ENCODE measurements at regions not wholly inside any gene's neighbourhood (a gene's known extent, or its start where the extent isn't known, plus 50 kb on each side); places are given as distances from the start of the nearest gene placed in this dataset.
"Not testable (repeated sequence)": the region's sequence is repeated elsewhere in the genome, so short reads cannot be mapped to it uniquely, and the experiment has no call there.

DNA sequence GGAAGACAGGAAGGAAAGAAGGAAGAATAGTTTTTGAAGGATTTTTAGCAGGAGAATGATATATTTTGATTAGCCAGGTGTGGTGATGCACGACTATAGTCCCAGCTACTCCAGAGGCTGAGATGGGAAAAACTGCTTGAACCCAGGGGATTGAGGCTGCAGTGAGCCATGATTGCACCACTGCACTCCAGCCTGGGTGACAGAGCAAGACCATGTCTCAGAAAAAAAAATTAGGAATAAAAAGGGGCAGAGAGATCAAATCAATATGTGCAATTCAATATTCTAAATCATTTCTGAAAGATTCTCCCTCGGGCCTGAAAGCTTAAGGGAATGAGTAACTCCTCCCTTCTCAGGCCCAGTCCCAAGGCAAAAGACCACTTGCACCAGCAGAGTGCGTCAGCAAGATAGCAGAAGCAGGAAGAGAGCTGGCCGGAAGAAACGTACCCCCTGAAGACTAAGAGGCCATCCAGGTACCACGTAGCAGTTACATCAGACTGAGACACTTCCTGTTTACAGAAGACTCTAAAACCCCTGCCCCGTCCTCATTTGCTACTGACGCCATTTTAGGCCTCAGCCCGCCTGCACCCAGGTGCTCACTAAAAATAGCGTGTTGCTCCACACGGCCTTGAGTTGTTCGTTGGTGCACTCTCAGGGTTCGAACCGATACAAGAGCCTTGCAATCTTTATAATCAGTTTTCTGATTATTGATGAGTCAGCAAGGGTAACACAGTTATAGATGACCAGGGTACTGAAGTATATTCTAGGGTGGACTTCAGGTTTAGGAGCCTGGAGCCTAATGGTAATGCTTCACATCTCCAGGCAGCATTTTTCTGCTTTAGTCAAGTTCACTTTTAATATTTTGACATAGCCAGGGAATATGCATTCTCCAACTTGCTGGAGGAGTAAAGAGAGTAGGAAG lies 57.7 kb upstream of the CSRP2 start:
- no peaks in the 10 kb centered on the region for H4K20me1 ChIP-seq (ENCODE audit: insufficient read depth, low read length)
- H3K14ac ChIP-seq (replicated peaks; ENCODE audit: low read depth, low read length): no peak overlapping the region
- no peak overlapping the region for H2BK20ac ChIP-seq (ENCODE audit: low read depth, low read length)
- POLR2A ChIA-PET (ENCODE audit: unreplicated experiment): no interaction called here
- H3K9me3 ChIP-seq (ENCODE audit: control insufficient read depth, insufficient read depth, low read length): no peaks in the 10 kb centered on the region
- in situ Hi-C loops (cut with MboI; ENCODE audit: low sequenced_read_pairs): no loop called here
- intact Hi-C loops (cut with micrococcal nuclease): no loop called here
- no peak overlapping the region for H4K91ac ChIP-seq (ENCODE audit: insufficient read depth, low read depth, low read length)
- dilution Hi-C loops (cut with HindIII; ENCODE audit: low sequenced_read_pairs, unreplicated experiment): no loop called here
- no peak overlapping the region for H3K56ac ChIP-seq (ENCODE audit: extremely low read depth, insufficient read depth, low read length)
- no peak overlapping the region; the same call in 2 of the 3 replicates for H2BK15ac ChIP-seq (ENCODE audit: low read depth, low read length)
- 0 out of 2 replicates have a peak overlapping the region, but pooled peaks have one; percentile 13 for H3K4ac ChIP-seq (ENCODE audit: low read depth, low read length)
- no peak overlapping the region for H2AFZ ChIP-seq (replicated peaks; ENCODE audit: low read length, poor library complexity)
- H3K4me3 ChIP-seq (ENCODE audit: insufficient read depth, low read depth, low read length): no peak overlapping the region
- no peak overlapping the region for H2BK120ac ChIP-seq (ENCODE audit: low read depth, low read length)
- no peaks in the 10 kb centered on the region for H3K27me3 ChIP-seq (ENCODE audit: control insufficient read depth, insufficient read depth, low read length)
- CTCF ChIA-PET: interaction anchor here (0.6 kb wide), 1 partner anchor 21 kb away, joined by 4 read pairs; no protein-coding TSS in a partner anchor
- no peak for DNase-seq
- no TSS peak for BruUV-seq (replicated peaks)
- no peak for TF ChIP-seq POLR2A (IDR thresholded peaks at IDR 0.05; ENCODE audit: low read depth, low read length)
- TF ChIP-seq MAFK (IDR thresholded peaks at IDR 0.05; ENCODE audit: low read depth, low read length): peak; percentile 94
- H3K27ac ChIP-seq (ENCODE audit: insufficient read depth, low read length): no peak overlapping the region
- H2AK9ac ChIP-seq (replicated peaks; ENCODE audit: low read depth, low read length, poor library complexity): no peak overlapping the region
- no peak for ATAC-seq (ENCODE audit: low read depth)
- no peak overlapping the region for H3K4me2 ChIP-seq (ENCODE audit: low read depth, low read length)
- no peaks in the 10 kb centered on the region for H3K36me3 ChIP-seq (ENCODE audit: control insufficient read depth, insufficient read depth, low read length)
- no peak overlapping the region for H4K5ac ChIP-seq (ENCODE audit: low read depth, low read length)
- 81% methylated on average over 7 of the region's 14 CpGs; no CpG with 5 or more reads in 1 of the 2 experiments for WGBS, 2 experiments (ENCODE audit: extremely low coverage in 2 of 2, insufficient read length in 1 of 2)
- H3K23ac ChIP-seq (ENCODE audit: low read depth, low read length): no peak overlapping the region
- H3K9ac ChIP-seq (ENCODE audit: low read depth, low read length): no peak overlapping the region
- no peak overlapping the region for H4K8ac ChIP-seq (ENCODE audit: low read depth in 2 of 2, low read length in 2 of 2)
- no peak overlapping the region for H2AK5ac ChIP-seq (ENCODE audit: low read depth, low read length)
- no peaks in the 10 kb centered on the region for H3K79me1 ChIP-seq (ENCODE audit: low read depth in 1 of 2, low read length in 2 of 2)
- H3K4me1 ChIP-seq (ENCODE audit: control insufficient read depth, insufficient read depth, low read length): no peaks in the 10 kb centered on the region
- H3K18ac ChIP-seq (ENCODE audit: low read depth, low read length): no peak overlapping the region
- no peaks in the 10 kb centered on the region for H3K9me1 ChIP-seq (ENCODE audit: insufficient read depth, low read length)
- no peak overlapping the region for H2BK5ac ChIP-seq (ENCODE audit: low read depth, low read length, poor library complexity, severe bottlenecking)

DNA sequence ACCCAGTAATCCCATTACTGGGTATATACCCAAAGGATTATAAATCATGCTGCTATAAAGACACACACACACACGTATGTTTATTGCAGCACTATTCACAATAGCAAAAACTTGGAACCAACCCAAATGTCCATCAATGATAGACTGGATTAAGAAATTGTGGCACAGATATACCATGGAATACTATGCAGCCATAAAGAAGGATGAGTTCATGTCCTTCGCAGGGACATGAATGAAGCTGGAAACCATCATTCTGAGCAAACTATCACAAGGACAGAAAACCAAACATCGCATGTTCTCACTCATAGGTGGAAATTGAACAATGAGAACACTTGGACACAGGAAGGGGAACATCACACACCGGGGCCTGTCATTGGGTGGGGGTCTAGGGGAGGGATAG lies 54.6 kb upstream of the CSRP2 start:
- H3K4me1 ChIP-seq (ENCODE audit: control insufficient read depth, insufficient read depth, low read length); H2BK20ac ChIP-seq (ENCODE audit: low read depth, low read length); H3K9me3 ChIP-seq (ENCODE audit: control insufficient read depth, insufficient read depth, low read length); H3K4me2 ChIP-seq (ENCODE audit: low read depth, low read length); dilution Hi-C loops (cut with HindIII; ENCODE audit: low sequenced_read_pairs, unreplicated experiment); H2BK120ac ChIP-seq (ENCODE audit: low read depth, low read length); in situ Hi-C loops (cut with MboI; ENCODE audit: low sequenced_read_pairs); H3K56ac ChIP-seq (ENCODE audit: extremely low read depth, insufficient read depth, low read length); H4K8ac ChIP-seq (ENCODE audit: low read depth in 2 of 2, low read length in 2 of 2); ATAC-seq (ENCODE audit: low read depth); H3K18ac ChIP-seq (ENCODE audit: low read depth, low read length); H4K91ac ChIP-seq (ENCODE audit: insufficient read depth, low read depth, low read length); H3K36me3 ChIP-seq (ENCODE audit: control insufficient read depth, insufficient read depth, low read length); POLR2A ChIA-PET (ENCODE audit: unreplicated experiment); H2BK5ac ChIP-seq (ENCODE audit: low read depth, low read length, poor library complexity, severe bottlenecking); H3K9me1 ChIP-seq (ENCODE audit: insufficient read depth, low read length); H3K27me3 ChIP-seq (ENCODE audit: control insufficient read depth, insufficient read depth, low read length); H3K79me1 ChIP-seq (ENCODE audit: low read depth in 1 of 2, low read length in 2 of 2); H3K27ac ChIP-seq (ENCODE audit: insufficient read depth, low read length); H2AFZ ChIP-seq (replicated peaks; ENCODE audit: low read length, poor library complexity); H3K14ac ChIP-seq (replicated peaks; ENCODE audit: low read depth, low read length); H3K4ac ChIP-seq (ENCODE audit: low read depth, low read length); H3K9ac ChIP-seq (ENCODE audit: low read depth, low read length); DNase-seq; BruUV-seq (replicated peaks); intact Hi-C loops (cut with micrococcal nuclease); H2BK15ac ChIP-seq (ENCODE audit: low read depth, low read length); H4K20me1 ChIP-seq (ENCODE audit: insufficient read depth, low read length); H2AK9ac ChIP-seq (replicated peaks; ENCODE audit: low read depth, low read length, poor library complexity); H2AK5ac ChIP-seq (ENCODE audit: low read depth, low read length); H3K4me3 ChIP-seq (ENCODE audit: insufficient read depth, low read depth, low read length); H4K5ac ChIP-seq (ENCODE audit: low read depth, low read length); H3K23ac ChIP-seq (ENCODE audit: low read depth, low read length): not testable (repeated sequence)
- no CpG with 5 or more reads among the region's 4 CpGs for WGBS, 2 experiments (ENCODE audit: extremely low coverage in 2 of 2, insufficient read length in 1 of 2)
- CTCF ChIA-PET: interaction anchor here (0.6 kb wide), 1 partner anchor 108 kb away, joined by 3 read pairs; no protein-coding TSS in a partner anchor
